Endothelial cell of umbilical vein (primary cell): ENCODE measurements at regions not wholly inside any gene's neighbourhood (a gene's known extent, or its start where the extent isn't known, plus 50 kb on each side); places are given as distances from the start of the nearest gene placed in this dataset.

ENCODE experiments used
- CTCF ChIP-seq, 2 donors: IDR thresholded peaks; 1 replicate in 1 of 2; 2 replicates in 1 of 2; pipeline ENCODE4 v1.5.1; 2011; ENCODE audit warnings: low read length in 2 of 2, mild to moderate bottlenecking in 2 of 2, moderate library complexity in 2 of 2, control low read depth in 1 of 2, inconsistent platforms in 1 of 2, low read depth in 1 of 2; ENCODE audit not compliant: insufficient read depth in 1 of 2; ENCODE audit errors: extremely low read depth in 1 of 2
- FOS ChIP-seq: IDR thresholded peaks from 2 replicates; pipeline ENCODE4 v1.6.1; 2011; ENCODE audit warnings: mild to moderate bottlenecking, low read length, moderate library complexity, borderline replicate concordance; ENCODE audit not compliant: insufficient read depth

GRCh38 chr13:50537029-50537428 lies 306.5 kb downstream of the DLEU7 start:
- TF ChIP-seq CTCF (IDR thresholded peaks at IDR 0.05; ENCODE audit: extremely low read depth in 1 of 2, insufficient read depth in 1 of 2, low read depth in 1 of 2, low read length in 2 of 2) (no peak), FOS (no peak)
